GM12864 (cell line): ENCODE measurements at regions not wholly inside any gene's neighbourhood (a gene's known extent, or its start where the extent isn't known, plus 50 kb on each side); places are given as distances from the start of the nearest gene placed in this dataset.

Experiments
- DNase-seq: peaks from one replicate; pipeline ENCODE4 v3.0.0-alpha.2; 2011; ENCODE audit warnings: low read depth
- H3K4me3 ChIP-seq: 2 replicates; pipeline ENCODE4 v1.5.1; 2011; ENCODE audit warnings: mild to moderate bottlenecking, low read depth, low read length, control low read depth
- CTCF ChIP-seq: IDR thresholded peaks from 2 replicates; pipeline ENCODE4 v1.5.1; 2011; ENCODE audit warnings: low read depth, mild to moderate bottlenecking, moderate library complexity, low read length, control low read depth, inconsistent platforms; ENCODE audit errors: missing control alignments

GRCh38 chr3:22496641-22497040 lies 706.5 kb upstream of the UBE2E2 start:
- no peak overlapping the region for H3K4me3 ChIP-seq
- TF ChIP-seq CTCF, result no peak
- DNase-seq, result no peak

GRCh38 chr3:22506871-22507270 lies 696.3 kb upstream of the UBE2E2 start:
- DNase-seq, result no peak
- TF ChIP-seq CTCF, result no peak
- H3K4me3 ChIP-seq, result no peak overlapping the region

- no peak overlapping the region for H3K4me3 ChIP-seq
- no peak for TF ChIP-seq CTCF
- DNase-seq, result no peak
Measured at GRCh38 chr3:22507709-22508108, 695.4 kb upstream of the UBE2E2 start.

- no peak for DNase-seq
- no peak for TF ChIP-seq CTCF
- no peak overlapping the region for H3K4me3 ChIP-seq
Measured at GRCh38 chr3:22523925-22524324, 679.2 kb upstream of the UBE2E2 start.

GRCh38 chr3:22526266-22526837 lies 676.8 kb upstream of the UBE2E2 start:
- TF ChIP-seq CTCF, result no peak
- no peak overlapping the region for H3K4me3 ChIP-seq
- DNase-seq, result no peak

GRCh38 chr3:22536541-22536940 lies 666.6 kb upstream of the UBE2E2 start:
- H3K4me3 ChIP-seq, result no peak overlapping the region
- no peak for DNase-seq
- TF ChIP-seq CTCF, result no peak

GRCh38 chr3:22537560-22537959 lies 665.6 kb upstream of the UBE2E2 start:
- no peak overlapping the region for H3K4me3 ChIP-seq
- no peak for TF ChIP-seq CTCF
- no peak for DNase-seq
